ENCODE measurements at regions not wholly inside any gene's neighbourhood (a gene's known extent, or its start where the extent isn't known, plus 50 kb on each side); places are given as distances from the start of the nearest gene placed in this dataset.
"Not testable (repeated sequence)": the region's sequence is repeated elsewhere in the genome, so short reads cannot be mapped to it uniquely, and the experiment has no call there.

GRCh38 chr11:107276077-107276476 is 181.5 kb downstream of the CWF19L2 start:
- DNase-seq = no peak

GRCh38 chr11:107275632-107276031 is 182.0 kb downstream of the CWF19L2 start:
- DNase-seq = no peak

- DNase-seq = no peak
These were observed 183.5 kb downstream of the CWF19L2 start for GRCh38 chr11:107274138-107274537.

GRCh38 chr11:107272561-107272960 is 185.1 kb downstream of the CWF19L2 start:
- DNase-seq = peak in 2 of 3 experiments; percentile 15 to 54

- peak in 1 of 3 experiments; percentile 42 for DNase-seq
These were observed 186.2 kb downstream of the CWF19L2 start for GRCh38 chr11:107271425-107271824.

- DNase-seq = no peak
These were observed 188.6 kb downstream of the CWF19L2 start for GRCh38 chr11:107268977-107269376.

GRCh38 chr11:107266455-107266854 is 191.2 kb downstream of the CWF19L2 start:
- DNase-seq = no peak

GRCh38 chr11:107265591-107266121 is 192.0 kb downstream of the CWF19L2 start:
- DNase-seq = no peak

GRCh38 chr11:107263844-107264563 is 193.6 kb downstream of the CWF19L2 start:
- DNase-seq = no peak

GRCh38 chr11:107259811-107260221 is 197.8 kb downstream of the CWF19L2 start:
- DNase-seq = peak in 1 of 3 experiments; percentile 44

GRCh38 chr11:107257710-107258109 is 199.9 kb downstream of the CWF19L2 start:
- no peak for DNase-seq

- not testable (repeated sequence) for DNase-seq
These were observed 204.0 kb downstream of the CWF19L2 start for GRCh38 chr11:107253661-107254060.

- no peak for DNase-seq
These were observed 205.0 kb downstream of the CWF19L2 start for GRCh38 chr11:107252429-107253161.

- DNase-seq = no peak
These were observed 206.3 kb downstream of the CWF19L2 start for GRCh38 chr11:107251298-107251697.

GRCh38 chr11:107250017-107250416 is 207.6 kb downstream of the CWF19L2 start:
- no peak for DNase-seq

GRCh38 chr11:107249054-107249453 is 208.6 kb downstream of the CWF19L2 start:
- DNase-seq = no peak

GRCh38 chr11:107247167-107247861 is 210.3 kb downstream of the CWF19L2 start:
- DNase-seq = peak in 2 of 3 experiments; percentile 8 to 66

- DNase-seq = no peak
These were observed 213.7 kb downstream of the CWF19L2 start for GRCh38 chr11:107243929-107244328.

GRCh38 chr11:107232451-107232850 is 214.2 kb upstream of the GUCY1A2 start:
- DNase-seq = no peak

- DNase-seq = no peak
These were observed 206.6 kb upstream of the GUCY1A2 start for GRCh38 chr11:107224836-107225235.

- no peak for DNase-seq
These were observed 204.7 kb upstream of the GUCY1A2 start for GRCh38 chr11:107222916-107223460.

GRCh38 chr11:107222431-107222830 is 204.2 kb upstream of the GUCY1A2 start:
- DNase-seq = no peak

- DNase-seq = no peak
These were observed 203.5 kb upstream of the GUCY1A2 start for GRCh38 chr11:107221748-107222285.
